Activated T-cell treated with anti-CD3 and anti-CD28 coated beads for 1 hour (primary cell): ENCODE measurements at regions not wholly inside any gene's neighbourhood (a gene's known extent, or its start where the extent isn't known, plus 50 kb on each side); places are given as distances from the start of the nearest gene placed in this dataset.

Experiments
- DNase-seq: peaks from one replicate; pipeline ENCODE4 v3.0.0-alpha.2; 2020; ENCODE audit warnings: low read depth

- no peak for DNase-seq
These were observed 85.9 kb upstream of the TBX20 start for GRCh38 chr7:35339811-35340210.

GRCh38 chr7:35336444-35336843 is 82.5 kb upstream of the TBX20 start:
- no peak for DNase-seq

GRCh38 chr7:35334506-35334905 is 80.6 kb upstream of the TBX20 start:
- DNase-seq = no peak

DNA sequence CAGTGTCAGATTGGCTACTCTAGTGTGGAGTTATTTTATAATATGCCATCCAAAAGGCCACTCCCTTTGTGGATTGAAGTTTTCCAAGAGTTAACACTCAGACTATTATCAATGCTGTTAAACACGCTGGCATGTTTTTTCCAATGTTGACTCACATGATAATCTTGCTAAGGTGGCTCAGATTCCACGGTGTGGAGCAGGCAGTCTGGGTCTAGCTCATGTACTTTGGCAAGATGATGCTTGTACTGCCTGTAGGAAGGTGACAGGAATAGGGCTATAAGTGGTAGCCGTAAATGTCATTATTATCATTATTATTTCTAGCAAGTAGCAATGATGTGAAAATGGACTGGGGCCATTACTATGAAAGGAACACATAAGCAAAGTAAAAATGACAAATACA is 79.4 kb upstream of the TBX20 start:
- DNase-seq = no peak

DNA sequence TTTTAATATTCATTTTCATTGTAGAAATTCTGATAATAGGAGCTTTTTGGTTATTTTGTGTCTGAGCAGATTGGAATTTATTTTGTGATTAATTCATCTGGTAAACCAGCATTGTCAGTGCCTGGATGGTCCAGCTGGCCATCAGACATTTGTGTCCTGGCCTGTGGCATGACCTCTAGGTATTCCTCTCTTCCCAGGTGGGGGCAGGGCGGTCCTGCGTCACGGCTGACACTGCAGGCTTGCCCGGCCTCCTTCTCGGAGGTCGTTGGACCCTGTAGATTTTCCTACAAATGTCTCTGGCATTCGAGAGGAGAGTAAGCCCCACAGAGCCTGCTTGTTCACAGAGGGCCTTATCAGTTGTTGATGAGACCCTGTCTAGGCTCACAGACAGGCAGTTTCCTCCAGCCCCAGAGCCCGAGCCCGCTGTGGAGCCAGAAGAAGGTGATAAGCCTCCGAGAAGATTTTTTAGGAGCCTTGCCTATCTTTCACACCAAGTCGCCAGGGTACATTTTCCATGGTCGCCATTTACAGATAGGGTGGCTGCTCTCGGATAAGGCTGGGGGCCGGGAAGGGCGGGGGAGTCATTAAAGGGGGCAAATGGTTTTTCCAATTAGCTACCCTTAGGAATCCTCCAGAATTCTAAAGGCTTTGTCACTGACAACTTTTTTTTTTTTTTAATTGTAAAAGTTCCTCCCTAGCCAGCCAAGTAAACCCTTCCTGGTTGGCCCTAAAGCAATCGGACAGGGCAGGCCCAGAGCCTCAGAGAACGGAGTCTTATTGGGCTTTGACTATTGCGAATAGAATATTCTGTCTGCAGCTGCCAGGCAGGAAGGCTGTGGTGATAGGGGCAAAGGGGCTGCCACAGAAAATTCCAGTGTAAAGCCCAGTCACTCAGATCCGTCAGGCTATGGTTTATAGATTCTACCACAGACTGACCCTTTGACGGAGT is 78.1 kb upstream of the TBX20 start:
- DNase-seq = no peak

- DNase-seq = no peak
These were observed 75.1 kb upstream of the TBX20 start for GRCh38 chr7:35329026-35329425.

- DNase-seq = no peak
These were observed 65.7 kb upstream of the TBX20 start for GRCh38 chr7:35319606-35320005.

DNA sequence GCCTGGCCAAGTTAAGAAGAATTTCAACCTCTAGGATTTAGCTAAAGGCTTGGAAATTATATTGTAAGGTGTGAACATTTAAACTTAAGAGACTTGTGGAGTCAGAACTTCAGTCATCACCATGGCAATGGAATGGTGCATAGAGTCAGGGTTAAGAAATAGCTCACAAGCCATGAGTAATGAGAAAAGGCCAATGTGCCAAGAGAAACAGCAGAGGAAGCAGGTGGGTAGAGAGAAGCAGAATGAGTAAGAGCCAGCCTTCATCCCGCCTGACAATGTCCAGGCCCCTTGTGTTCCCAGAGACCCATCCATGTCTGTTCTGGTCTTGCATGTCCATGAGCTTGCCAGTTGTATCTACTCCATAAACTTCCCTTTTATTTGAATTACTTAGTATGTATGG is 62.6 kb upstream of the TBX20 start:
- no peak for DNase-seq

DNA sequence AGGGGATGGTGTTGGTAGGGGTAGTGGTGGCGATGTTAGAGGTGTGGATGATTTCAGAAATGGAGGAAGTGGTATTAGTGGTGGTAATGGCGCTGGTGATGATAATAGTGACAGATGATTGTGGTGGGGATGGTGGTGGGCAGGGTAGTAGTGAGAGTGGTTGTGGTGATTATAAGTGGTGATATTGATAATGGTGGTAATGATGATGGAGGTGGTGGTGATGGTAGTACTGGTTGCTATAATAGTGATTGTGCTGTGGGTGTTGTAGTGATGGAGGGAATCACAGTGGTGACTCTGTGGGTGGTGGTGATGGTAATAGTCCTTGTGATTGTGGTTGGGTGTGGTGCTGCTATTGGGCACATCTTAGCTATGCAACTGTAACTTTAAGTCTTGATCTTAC is 61.6 kb upstream of the TBX20 start:
- DNase-seq = no peak

DNA sequence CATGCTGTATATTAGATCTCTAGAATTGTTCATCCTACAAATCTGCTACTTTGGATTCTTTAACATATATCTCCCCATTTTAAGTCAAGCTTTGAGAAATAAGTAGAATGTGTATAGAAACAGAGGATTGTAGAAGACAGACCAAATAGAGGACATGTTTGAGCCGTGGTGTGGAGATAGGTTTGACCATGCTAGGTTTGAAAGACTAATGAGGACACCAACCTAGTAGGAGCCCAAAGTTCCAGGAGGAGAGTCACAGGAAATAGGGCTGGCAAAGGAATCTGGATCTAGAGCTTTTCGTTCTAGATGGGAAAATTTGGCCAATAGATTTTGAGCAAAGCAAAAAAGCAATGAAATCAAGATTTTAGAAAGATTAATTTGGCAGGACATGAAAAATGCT is 60.5 kb upstream of the TBX20 start:
- DNase-seq = no peak

- DNase-seq = no peak
These were observed 59.7 kb upstream of the TBX20 start for GRCh38 chr7:35313575-35313974.
